HG03135 (cell line): ENCODE measurements at regions not wholly inside any gene's neighbourhood (a gene's known extent, or its start where the extent isn't known, plus 50 kb on each side); places are given as distances from the start of the nearest gene placed in this dataset.

ENCODE experiments used
- ATAC-seq: cut with Tn5 transposase; IDR thresholded peaks from one replicate; pipeline ENCODE4 v1.9.1; 2021; ENCODE audit warnings: mild to moderate bottlenecking, moderate library complexity; ENCODE audit not compliant: unreplicated experiment

DNA sequence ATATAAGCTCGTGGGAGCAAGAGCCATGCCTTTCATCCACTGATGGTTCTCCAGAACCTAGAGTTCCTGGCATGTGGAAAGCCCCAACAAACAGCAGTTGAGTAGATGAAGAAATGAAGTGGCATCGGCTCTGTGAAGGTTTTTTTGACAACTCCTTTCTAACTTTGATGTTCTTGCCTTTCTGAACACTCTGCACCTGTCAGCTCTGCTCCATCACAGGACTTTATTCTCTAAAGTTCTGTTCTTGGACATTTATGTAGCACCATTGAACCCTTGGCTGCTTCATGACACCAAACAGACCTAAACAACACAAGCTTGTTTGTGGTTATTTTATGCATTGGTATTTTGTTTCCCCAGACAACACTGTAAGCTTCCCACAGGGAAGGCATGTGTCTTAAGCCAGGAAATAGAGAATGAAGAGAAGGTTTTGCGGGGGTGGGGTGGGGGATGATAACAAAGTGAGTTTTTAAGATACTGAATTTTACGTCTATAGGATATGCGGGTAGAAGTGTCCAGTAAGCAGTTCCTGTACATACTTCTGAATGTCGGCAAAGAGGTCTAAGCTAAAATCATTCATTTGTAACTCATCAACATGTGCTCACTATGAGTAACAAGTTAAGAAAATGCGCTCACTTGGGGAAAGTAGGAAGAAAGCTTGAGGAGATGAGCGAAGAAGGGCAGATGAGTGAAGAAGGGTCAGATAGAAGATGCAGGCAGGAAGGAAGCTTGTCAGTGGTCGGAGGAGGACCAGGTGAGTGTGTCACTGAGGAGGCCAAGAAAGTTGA, 146.0 kb upstream of the PLEKHG7 start:
- no peak for ATAC-seq

DNA sequence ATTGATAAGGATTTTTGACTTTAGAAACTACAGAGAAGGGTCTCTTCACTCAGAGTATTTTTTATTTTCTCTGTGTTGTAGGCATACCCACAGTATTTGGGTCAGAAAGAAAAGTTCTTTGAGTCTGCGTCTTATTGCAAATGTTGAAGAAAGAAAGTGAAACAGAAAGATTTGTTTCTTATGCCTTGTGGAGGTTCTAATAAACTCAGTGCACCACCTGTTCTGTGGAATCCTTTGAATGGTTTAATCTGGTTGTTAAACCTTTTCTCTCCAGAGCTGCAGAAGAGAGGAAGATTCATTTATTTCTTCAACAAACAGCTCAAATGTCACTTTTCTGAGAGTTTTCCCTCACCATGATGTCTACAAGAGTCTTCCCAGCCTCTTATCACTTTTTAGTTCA, 146.6 kb upstream of the PLEKHG7 start:
- no peak for ATAC-seq

DNA sequence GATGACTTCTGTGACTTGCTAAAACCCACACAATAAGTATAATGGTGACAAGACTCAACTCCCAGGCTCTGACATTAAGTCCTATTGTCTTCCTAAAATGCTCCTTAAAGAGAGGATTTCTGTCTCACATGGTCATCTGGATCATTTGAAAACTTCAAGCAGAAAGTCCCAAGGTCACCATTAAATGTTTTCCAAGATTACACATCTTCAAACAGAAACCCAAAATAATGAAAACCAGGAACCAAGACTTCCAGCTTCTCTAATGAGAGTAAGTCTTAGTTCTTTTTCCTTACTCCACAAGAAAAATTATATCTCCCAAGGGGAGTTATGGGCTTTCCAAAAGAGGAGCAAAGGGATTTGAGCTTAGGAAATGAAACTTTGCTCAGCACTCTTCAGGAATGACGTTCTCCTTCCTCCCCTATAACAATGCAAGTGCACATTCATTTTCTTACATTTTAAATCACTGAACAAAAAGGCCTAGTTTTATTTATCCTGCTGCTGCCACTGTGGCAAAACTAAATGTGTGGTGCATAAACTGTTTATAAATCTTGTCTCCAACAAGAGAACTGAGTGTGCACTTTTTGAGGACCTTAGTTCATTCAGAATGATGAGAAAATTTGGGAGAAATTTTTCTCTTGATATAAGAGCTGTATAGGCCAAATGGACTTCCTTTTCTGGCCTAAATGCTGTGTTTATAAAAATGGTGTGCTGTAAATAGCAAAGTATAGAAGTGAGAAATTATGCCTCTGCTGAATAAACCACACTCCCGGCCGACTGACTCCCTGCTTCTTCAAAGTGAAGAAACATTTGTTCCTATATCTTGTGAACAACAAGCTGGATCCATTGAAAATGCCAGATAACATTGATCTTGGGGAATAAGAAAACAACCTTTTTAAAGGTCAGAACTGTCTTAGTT, 148.4 kb upstream of the PLEKHG7 start:
- no peak for ATAC-seq

DNA sequence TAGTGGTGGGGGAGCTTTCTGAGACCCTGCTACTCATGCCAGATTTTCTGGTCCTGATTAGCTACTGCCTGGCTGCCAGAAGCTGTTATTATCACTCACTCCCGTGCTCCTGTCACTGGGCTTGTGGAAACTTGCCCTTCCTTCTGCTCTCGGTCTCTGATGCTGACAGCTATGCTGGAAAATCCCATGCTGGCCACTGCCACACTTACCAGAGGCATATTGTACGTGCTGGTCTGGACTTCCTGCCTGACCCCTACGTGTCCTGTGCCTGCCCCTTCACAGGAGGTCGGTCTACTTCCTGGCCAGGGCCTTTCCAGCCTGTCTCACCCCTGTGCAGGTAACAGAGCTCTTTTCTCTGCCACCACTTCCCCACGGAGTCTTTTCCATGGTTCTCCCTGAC, 149.4 kb upstream of the PLEKHG7 start:
- ATAC-seq = no peak

DNA sequence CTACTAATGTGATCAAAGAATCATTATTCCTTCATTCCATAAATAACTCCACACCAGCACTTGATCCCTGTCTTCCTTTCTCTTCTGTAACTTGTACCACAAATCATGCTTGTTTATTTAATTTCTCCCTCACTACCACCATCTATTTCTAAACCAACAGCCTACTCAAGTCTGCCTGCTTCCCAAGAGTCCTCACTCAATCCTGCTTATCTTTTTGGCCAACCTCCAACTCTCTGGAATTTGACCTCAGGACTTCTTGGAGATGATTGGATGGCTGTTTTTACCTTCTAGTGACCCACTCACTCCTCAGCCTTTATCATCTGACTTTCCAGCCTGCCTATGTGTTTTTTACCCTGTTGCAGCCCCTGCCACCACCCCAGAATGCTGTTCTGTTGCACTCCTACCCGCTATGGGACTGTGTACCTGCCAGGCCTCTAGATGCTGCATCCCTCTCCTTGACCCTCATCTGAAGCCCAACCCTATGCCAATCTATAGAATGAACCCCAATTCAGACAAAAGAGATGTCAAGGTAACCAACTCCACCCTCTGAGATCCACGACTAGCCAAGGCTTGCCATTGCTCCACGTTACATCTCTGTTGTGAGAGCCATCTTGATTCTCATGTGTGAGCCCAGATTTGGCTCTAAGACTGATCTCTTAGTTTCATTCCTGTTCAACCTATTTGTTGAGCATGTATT, 150.2 kb upstream of the PLEKHG7 start:
- no peak for ATAC-seq

DNA sequence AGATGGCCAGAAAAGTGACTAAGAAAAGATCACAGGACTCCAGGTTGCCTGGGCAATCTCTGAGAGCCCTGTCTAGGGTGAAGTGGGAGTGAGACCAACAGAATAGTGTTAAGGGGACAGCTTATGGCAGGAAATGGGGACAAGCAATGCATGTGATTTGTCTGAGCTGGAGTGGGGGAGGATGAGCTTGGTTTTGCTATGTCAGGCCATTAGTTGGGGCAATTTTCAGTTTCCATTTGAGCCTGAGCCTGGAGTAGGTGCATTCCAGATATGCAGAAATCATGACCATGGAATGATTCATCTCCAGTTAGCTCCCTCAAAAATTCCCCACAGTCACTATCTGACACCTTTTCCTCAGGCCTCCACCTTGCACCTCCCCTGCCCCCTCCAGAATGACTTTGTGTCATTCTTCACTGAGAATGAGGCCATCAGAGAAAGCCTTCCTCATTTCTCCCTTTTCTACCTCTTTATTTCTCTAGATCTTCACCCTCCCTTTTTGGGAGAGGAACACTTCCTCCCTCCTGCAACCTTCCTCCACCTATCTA, 150.9 kb upstream of the PLEKHG7 start:
- ATAC-seq = peak; percentile 52

DNA sequence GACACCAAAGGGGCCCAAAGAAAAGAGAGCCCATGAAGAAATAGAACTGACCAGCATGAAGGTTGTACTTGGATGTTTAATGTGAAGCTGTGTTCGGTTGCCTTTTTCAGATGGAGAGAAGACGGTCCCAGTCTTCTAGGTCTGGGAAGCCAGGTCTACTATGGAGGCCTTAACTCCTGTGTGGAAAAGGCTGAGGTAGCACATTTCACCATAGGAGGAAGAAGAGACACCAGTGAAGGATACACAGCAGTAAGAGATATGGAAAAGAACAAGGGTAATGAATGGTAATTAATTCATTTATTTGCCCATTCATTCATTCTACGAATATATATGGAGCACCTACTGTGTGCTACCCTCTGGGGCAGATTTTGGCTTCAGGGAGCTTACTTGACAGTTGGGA, 151.6 kb upstream of the PLEKHG7 start:
- ATAC-seq = no peak

DNA sequence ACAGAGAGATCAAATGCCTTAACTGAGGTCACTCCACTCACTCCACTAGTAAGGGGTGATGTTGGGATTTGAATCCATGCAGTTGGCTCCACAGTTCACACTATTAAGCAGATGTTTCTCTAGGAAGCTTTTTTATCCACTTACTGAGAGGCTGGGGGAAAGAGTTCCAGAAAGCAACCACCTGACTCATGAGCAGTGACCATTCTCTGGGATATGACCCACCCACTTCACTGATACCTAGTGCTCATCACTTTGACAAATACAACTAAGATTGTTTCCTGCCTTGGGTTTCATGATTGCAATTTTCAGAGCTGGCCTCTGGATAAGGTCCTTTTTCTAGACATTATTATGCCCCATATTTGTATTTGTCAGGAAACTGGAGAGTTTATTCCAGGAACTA, 152.1 kb upstream of the PLEKHG7 start:
- no peak for ATAC-seq

DNA sequence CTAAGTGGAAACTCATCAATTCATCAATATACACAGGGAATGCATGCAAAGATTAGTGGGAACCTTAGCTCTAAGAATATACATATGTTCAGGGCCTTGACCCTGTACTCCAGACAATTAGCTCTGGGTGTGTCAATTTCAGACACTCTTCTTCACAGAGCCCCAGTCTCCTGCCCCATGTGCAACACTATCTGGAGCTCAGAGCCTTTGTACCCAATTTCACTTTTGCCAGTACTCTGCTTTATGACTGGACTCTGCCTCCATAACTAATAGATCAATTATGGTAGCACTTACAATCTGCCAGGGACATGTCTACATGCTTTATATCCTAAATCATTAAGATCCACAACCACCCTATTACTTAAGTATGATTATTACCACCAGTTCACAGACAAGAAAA, 152.5 kb upstream of the PLEKHG7 start:
- ATAC-seq = no peak

DNA sequence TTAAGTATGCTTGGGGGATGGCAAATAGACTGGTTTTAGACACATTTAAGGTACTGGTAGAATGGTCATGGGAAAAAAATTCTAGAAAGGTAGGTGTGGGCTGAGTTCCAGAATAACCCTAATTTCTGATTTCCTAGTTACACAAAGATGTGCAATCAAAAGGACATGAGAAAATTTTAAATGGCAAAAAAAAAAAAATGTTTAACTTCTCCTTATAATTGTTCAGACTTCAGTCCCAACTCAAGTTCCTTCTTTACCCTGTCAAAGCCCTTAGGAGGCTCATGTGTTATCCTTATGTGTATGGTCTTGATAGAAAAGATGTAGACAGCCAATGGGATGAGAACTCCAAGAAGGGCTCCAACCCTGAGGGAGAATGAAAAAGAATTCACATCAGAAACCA, 153.3 kb upstream of the PLEKHG7 start:
- no peak for ATAC-seq

DNA sequence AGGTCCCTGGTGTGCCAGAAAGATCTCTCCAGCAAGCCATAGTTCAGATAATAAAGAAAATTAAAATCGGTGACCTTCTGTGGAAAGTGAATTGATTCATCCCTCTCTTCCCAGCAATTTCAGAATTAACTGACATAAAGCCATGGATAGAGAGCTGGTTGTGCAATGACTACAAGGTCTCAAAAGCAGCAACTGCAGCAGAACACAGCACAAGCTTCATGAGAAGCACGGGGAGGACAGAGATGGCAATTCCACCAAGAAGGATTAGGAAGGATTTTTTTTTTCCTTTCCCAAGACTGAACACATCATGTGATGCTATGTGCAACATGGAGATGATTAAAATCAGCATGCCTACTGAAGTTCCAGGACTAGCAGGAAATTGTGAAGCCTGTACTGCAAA, 154.9 kb upstream of the PLEKHG7 start:
- ATAC-seq = no peak

DNA sequence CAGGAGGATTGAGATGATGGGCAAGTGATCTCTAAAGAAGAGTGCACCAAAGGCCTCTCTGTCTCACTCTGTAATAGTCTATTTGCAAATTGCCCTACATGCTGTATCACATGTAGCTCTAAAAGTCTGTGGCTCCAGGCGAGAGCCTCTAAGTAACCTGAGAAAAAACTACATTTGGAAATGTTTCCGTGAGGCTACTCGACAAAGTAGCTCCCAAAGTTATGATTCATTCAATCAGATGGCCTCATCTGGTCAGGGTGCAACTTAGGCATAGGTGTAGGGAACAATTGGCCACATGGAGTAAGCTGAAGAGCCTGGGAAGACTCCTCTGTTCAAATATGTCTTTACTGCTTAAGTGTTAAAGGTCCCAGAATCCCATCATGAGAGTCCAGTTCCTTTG, 155.4 kb upstream of the PLEKHG7 start:
- no peak for ATAC-seq

DNA sequence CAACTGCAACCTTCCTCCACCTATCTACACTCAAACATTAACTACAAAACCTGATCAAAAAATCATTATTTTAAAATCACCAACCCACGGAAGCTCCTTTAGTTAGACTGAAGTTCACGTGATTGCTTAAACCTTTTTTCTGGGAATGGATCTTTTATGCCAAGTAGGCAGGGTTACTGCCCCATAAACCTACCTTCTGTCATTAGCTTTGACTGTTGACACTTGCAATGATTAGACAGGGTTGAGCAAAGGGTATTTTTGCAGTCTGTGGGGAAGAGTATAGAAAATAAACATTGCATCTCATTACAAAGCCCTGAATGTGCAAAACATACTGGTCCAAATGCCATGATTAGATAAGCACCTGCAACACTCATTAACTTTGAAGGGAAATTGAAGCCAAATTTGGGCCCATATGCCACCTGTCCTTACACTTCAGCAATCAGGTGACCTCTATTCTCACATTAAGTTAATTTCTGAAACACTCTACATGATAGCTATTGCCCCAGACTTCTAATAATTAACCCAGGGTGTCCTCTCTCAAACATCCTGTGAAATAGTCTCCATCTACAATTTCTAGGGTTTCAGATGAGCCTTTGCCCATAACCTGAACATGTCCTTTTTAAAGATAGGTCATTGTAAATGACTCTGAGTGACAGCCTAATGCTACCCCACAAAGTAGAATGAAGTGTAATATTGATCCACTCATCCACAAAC, 156.0 kb upstream of the PLEKHG7 start:
- peak; percentile 78 for ATAC-seq

DNA sequence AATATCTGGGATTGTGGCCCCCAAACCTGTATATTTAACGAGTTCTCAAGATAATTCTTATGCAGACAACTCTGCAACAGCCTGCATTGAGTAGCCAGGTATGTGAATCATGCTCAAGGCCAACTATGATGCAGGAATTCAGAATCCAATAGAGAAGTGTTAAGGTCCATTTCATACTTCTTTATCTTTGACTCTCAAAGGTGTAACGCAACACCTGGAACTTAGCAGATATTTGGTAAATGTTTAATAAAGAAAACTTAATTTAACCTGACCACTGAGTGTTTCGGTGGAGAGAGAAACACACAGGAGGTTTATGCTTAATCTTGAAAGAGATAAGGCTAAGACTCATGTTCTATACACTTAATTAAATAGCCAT, 156.5 kb upstream of the PLEKHG7 start:
- peak; percentile 40 for ATAC-seq

DNA sequence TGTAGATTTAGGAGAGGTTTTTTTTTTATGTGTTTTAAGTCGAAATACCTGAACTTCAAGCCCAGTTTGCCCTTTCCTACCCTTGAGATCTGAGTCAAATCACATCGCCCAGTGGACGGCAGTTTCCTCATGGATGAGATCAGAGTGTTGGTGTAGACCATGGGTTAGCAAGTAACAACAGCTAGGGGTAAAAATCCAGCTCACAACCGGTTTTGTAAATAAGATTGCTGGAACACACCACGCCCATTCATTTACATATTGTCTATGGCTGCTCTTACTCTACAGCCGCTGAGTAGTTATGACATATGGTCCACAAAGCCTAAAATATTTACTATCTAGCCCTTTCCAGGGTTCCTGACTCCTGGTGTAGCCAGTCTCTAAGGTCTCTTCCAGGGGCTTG, 158.5 kb upstream of the PLEKHG7 start:
- ATAC-seq = no peak

DNA sequence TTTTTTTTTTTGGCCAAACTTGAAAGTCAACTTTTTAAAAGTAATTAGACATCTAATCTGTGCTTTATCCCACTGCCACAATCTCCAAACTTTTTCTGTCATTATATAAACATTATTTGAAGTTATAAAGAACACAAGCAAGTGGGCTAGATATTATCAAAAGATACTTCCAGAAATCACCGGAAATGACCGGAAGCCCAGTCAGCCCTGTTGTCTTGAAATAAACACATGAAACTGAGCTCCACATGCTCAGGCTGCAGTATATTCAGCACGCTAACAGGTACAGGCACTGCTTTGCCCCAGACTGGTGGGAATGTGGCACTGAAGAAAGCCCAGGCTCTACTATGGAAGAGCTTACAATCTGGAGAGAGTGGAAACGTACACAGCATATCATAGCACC, 158.9 kb upstream of the PLEKHG7 start:
- ATAC-seq = no peak

DNA sequence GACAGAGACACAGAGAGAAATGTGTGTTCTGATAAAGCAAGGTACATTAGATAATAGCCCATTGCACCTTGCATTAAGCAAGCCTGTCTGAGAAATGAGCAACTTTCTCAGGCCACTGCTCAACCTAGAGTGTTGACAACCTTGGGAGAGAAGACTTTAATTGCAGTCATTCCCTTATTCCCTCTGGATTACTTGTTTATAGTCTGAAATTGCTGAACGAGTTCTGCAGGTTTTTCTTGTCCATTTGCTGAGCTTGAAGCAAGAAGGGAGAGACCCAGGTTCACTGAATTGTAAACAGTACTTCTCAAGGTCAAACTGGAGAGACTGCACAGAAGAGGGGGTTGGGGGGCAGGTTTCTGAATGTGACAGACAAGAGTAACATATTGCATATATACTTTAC, 159.4 kb upstream of the PLEKHG7 start:
- ATAC-seq = no peak

DNA sequence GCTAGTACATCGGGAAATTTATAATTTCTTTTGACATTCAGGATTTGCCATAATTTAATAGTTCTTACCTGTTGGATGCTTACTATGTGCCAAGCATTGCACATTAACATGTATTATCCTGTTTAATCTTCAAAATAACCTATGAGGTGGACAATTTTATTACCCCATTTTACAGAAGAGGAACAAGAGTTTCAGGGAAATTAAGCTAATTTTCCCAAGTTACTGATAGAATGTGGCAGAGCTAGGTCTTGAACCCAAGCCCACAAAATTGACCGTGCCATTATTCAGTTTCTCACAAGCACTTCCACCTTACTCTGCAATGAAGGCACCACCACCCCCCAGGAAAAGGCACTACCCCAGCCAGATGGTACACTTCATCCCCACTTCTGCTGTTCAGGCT, 161.1 kb upstream of the PLEKHG7 start:
- ATAC-seq = no peak

DNA sequence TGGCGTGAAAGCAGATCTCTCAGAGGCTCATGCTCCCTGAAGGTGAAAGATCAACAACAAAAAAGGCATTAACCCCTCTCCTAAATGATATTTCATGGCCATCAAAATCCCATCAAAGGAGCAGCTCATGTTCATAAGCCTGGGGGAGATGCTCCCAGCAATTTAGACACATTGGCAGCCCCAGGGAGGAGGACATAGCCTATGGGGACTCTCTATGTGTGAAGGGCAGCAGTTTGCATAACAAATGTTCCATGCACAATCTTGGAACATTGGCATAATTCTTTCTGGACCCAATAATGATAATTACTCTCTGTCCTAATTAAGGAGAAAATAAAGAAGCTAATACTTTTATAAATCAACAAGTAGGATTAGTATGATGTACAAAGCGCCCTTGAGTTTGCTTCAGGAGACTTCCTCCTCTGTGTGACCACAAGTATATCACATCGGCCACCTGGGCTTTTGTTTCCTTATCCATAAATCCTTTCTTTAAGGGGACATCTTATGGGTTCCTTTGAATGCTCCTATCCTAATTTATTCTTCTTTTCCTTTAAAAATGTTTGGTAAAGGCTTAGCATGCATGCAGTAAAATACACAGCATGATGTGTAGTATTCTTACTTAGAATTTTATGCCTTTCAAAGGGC, 161.9 kb upstream of the PLEKHG7 start:
- no peak for ATAC-seq
